Cardiac muscle cell (in vitro differentiated cells and primary cell): ENCODE measurements at regions not wholly inside any gene's neighbourhood (a gene's known extent, or its start where the extent isn't known, plus 50 kb on each side); places are given as distances from the start of the nearest gene placed in this dataset.

Experiments
- DNase-seq, 2 donors: peaks; one replicate each; pipeline versions ENCODE4 v3.0.0 to v3.0.0-alpha.2; 2010 to 2017; ENCODE audit warnings: low read depth in 1 of 2, low spot score in 1 of 2
- H3K27ac ChIP-seq: fragments of 200-600 bp; sonication (generic); 2 replicates; pipeline ENCODE4 v1.5.1; 2016
- H3K27me3 ChIP-seq: fragments of 200-600 bp; sonication (generic); 2 replicates; pipeline ENCODE4 v1.6.0; 2016; ENCODE audit warnings: control low read depth
- H3K36me3 ChIP-seq: fragments of 200-600 bp; sonication (generic); 2 replicates; pipeline ENCODE4 v1.5.1; 2016; ENCODE audit warnings: control low read depth
- H3K4me1 ChIP-seq: fragments of 200-600 bp; sonication (generic); 2 replicates; pipeline ENCODE4 v1.8.1; 2017; ENCODE audit warnings: low read depth, mild to moderate bottlenecking, mixed run types
- H3K4me3 ChIP-seq: fragments of 200-600 bp; sonication (generic); 2 replicates; pipeline ENCODE4 v1.5.1; 2016; ENCODE audit warnings: mild to moderate bottlenecking
- H3K9me3 ChIP-seq: fragments of 200-600 bp; sonication (generic); 2 replicates; pipeline ENCODE4 v1.5.1; 2017; ENCODE audit warnings: low read depth, mild to moderate bottlenecking, control low read depth
- CTCF ChIP-seq: IDR thresholded peaks from 2 replicates; pipeline ENCODE4 v1.5.1; 2012; ENCODE audit warnings: low read depth, mild to moderate bottlenecking, low read length

- TF ChIP-seq CTCF, result no peak
- no peak for DNase-seq
- Histone ChIP-seq H3K36me3 (no peaks in the 10 kb centered on the region), H3K9me3 (no peaks in the 10 kb centered on the region), H3K4me1 (no peaks in the 10 kb centered on the region), H3K27me3 (no peaks in the 10 kb centered on the region), H3K4me3 (no peak overlapping the region), H3K27ac (no peak overlapping the region)
These were observed 368.6 kb downstream of the CDH26 start for GRCh38 chr20:60326821-60327220.

GRCh38 chr20:60327971-60328660, 369.9 kb downstream of the CDH26 start:
- Histone ChIP-seq H3K27ac (no peak overlapping the region), H3K4me1 (no peaks in the 10 kb centered on the region), H3K27me3 (no peaks in the 10 kb centered on the region), H3K36me3 (no peaks in the 10 kb centered on the region), H3K9me3 (no peaks in the 10 kb centered on the region), H3K4me3 (no peak overlapping the region)
- TF ChIP-seq CTCF, result no peak
- no peak for DNase-seq

- no peaks in the 10 kb centered on the region for H3K9me3 ChIP-seq
- no peak for DNase-seq
- no peak for TF ChIP-seq CTCF
- no peaks in the 10 kb centered on the region for H3K36me3 ChIP-seq
- no peak overlapping the region for H3K4me3 ChIP-seq
- H3K4me1 ChIP-seq, result no peaks in the 10 kb centered on the region
- no peaks in the 10 kb centered on the region for H3K27me3 ChIP-seq
- H3K27ac ChIP-seq, result no peak overlapping the region
These were observed 372.2 kb downstream of the CDH26 start for GRCh38 chr20:60330461-60330860.

GRCh38 chr20:60331688-60332300, 373.6 kb downstream of the CDH26 start:
- H3K4me3 ChIP-seq, result no peak overlapping the region

GRCh38 chr20:60332523-60332922, 374.3 kb downstream of the CDH26 start:
- no peak for DNase-seq
- Histone ChIP-seq H3K4me3 (no peak overlapping the region), H3K9me3 (no peaks in the 10 kb centered on the region), H3K27me3 (no peaks in the 10 kb centered on the region), H3K36me3 (no peaks in the 10 kb centered on the region), H3K27ac (no peak overlapping the region), H3K4me1 (no peaks in the 10 kb centered on the region)
- TF ChIP-seq CTCF, result no peak

More at GRCh38 chr20:60331688-60332300, 373.6 kb downstream of the CDH26 start:
- no peaks in the 10 kb centered on the region for H3K9me3 ChIP-seq
- no peak for DNase-seq
- H3K36me3 ChIP-seq, result no peaks in the 10 kb centered on the region
- no peak overlapping the region for H3K27ac ChIP-seq
- no peaks in the 10 kb centered on the region for H3K27me3 ChIP-seq
- no peak for TF ChIP-seq CTCF
- no peaks in the 10 kb centered on the region for H3K4me1 ChIP-seq
